Parathyroid adenoma (tissue), 2 donors: ENCODE measurements at regions not wholly inside any gene's neighbourhood (a gene's known extent, or its start where the extent isn't known, plus 50 kb on each side); places are given as distances from the start of the nearest gene placed in this dataset.

Source experiments
- H2AFZ ChIP-seq: fragments of 300-600 bp; sonication (generic); one replicate; pipeline ENCODE4 v1.7.0; 2017; ENCODE audit warnings: antibody characterized with exemption, mild to moderate bottlenecking
- H3K27ac ChIP-seq: fragments of 300-600 bp; sonication (generic); one replicate; pipeline ENCODE4 v1.7.0; 2017
- H3K27me3 ChIP-seq: fragments of 300-600 bp; sonication (generic); one replicate; pipeline ENCODE4 v1.7.0; 2017; ENCODE audit warnings: low read length; ENCODE audit not compliant: control insufficient read depth, insufficient read depth
- H3K36me3 ChIP-seq: fragments of 300-600 bp; sonication (generic); one replicate; pipeline ENCODE4 v1.7.0; 2017; ENCODE audit warnings: low read length; ENCODE audit not compliant: control insufficient read depth, insufficient read depth
- H3K4me1 ChIP-seq: fragments of 300-600 bp; sonication (generic); one replicate; pipeline ENCODE4 v1.7.0; 2017; ENCODE audit warnings: control low read depth
- H3K4me2 ChIP-seq: fragments of 300-600 bp; sonication (generic); one replicate; pipeline ENCODE4 v1.7.0; 2017; ENCODE audit warnings: low read length
- H3K4me3 ChIP-seq: fragments of 300-600 bp; sonication (generic); one replicate; pipeline ENCODE4 v1.7.0; 2017; ENCODE audit warnings: low read depth, low read length
- H3K79me2 ChIP-seq: fragments of 300-600 bp; sonication (generic); one replicate; pipeline ENCODE4 v1.7.0; 2017; ENCODE audit warnings: control low read depth
- H3K9ac ChIP-seq: fragments of 300-600 bp; sonication (generic); one replicate; pipeline ENCODE4 v1.7.0; 2017; ENCODE audit warnings: mild to moderate bottlenecking
- H3K9me3 ChIP-seq: fragments of 300-600 bp; sonication (generic); one replicate; pipeline ENCODE4 v1.7.0; 2017; ENCODE audit warnings: low read length; ENCODE audit not compliant: control insufficient read depth
- CTCF ChIP-seq: fragments of 300-600 bp; sonication (generic); IDR thresholded peaks from one replicate; pipeline ENCODE4 v1.7.0; 2017; ENCODE audit warnings: antibody characterized with exemption, mild to moderate bottlenecking
- donor health status: primary hyperparathyroidism.

DNA sequence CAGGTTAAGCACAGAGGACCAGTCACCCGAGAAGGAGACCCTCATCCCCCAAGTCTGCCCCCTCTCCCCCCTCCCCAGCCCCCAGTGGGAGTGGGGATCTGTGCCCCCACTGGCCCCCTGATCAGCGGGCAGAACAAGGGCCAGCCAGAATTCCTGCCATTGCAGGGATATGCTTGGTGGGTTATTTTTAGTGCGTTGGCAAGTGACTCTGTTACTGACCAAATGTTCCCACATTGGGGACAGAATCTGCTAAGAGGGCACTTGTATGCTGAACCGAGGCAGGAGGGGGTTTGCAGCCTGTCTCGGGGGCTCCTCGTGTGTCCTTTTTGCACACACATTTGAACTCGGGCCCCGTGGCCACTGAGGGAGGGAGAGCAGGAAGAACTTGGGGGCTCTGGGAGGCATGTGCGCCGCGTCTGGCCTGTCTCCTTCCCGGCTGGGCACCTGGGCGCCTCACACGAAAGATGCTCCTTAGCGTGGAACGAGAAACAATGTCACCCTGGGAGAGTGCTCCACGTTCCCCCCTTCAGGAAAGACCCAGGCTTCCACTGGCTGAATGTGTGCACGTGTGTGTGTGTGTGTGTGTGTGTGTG lies 66.4 kb upstream of the CASZ1 start:
- Histone ChIP-seq H3K9me3 (no peaks in the 10 kb centered on the region), H3K27ac (no peak overlapping the region)

DNA sequence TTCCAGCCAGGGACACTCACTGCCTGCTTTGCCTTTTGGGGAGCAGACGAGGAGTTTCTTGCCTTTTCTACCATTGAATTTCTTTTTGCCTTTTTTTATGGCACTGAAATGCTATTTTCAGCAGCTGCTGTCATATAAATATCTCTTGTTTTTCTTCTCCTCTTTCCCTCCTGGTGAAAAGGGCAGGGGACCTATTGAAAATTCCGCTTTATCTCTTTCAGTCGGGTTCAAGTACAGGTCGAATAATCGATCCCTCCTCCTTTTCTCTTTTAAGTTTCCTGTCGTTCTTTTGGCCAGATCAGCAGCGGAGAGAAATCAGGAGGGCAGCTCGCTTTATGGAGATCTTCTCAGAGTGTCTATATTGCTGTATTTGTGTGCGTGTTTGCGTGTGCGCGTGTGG lies 67.4 kb upstream of the CASZ1 start:
- Histone ChIP-seq H3K27me3 (peaks cover 5% of the 10 kb centered on the region), H3K79me2 (no peaks in the 10 kb centered on the region), H3K4me1 (no peaks in the 10 kb centered on the region)

More for the DNA sequence above, 66.4 kb upstream of the CASZ1 start:
- no peak overlapping the region for H3K4me2 ChIP-seq
- TF ChIP-seq CTCF: no peak
- H3K36me3 ChIP-seq: no peaks in the 10 kb centered on the region
- no peak overlapping the region for H3K4me3 ChIP-seq
- H3K4me1 ChIP-seq: no peaks in the 10 kb centered on the region
- no peaks in the 10 kb centered on the region for H3K79me2 ChIP-seq
- H2AFZ ChIP-seq: no peak overlapping the region
- H3K27me3 ChIP-seq: peaks cover 5% of the 10 kb centered on the region
- no peak overlapping the region for H3K9ac ChIP-seq

DNA sequence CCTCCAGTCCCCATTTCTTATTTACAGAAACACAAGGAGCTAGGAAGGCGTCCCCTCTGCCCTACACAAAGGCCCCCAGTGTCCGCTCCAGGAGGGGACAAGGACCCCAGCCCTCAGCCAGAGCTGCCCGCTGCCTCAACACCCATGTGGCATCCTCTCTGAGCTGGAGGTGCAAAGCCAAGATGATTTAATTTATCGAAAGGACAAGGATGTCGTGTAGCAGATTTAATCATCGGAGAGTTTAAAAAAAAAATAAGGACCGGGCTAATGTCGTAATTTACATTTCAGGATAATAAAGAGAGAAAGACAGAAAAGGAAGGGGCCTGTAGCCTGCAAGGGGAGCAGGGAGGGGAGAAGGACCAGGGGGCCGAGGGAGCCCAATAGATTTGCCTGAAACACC lies 68.3 kb upstream of the CASZ1 start:
- no peaks in the 10 kb centered on the region for H3K9me3 ChIP-seq
- no peak overlapping the region for H3K4me2 ChIP-seq
- TF ChIP-seq CTCF: no peak
- H2AFZ ChIP-seq: no peak overlapping the region
- no peak overlapping the region for H3K27ac ChIP-seq
- H3K4me1 ChIP-seq: no peaks in the 10 kb centered on the region
- H3K79me2 ChIP-seq: no peaks in the 10 kb centered on the region
- H3K4me3 ChIP-seq: no peak overlapping the region
- H3K27me3 ChIP-seq: peaks cover 5% of the 10 kb centered on the region
- no peaks in the 10 kb centered on the region for H3K36me3 ChIP-seq
- H3K9ac ChIP-seq: no peak overlapping the region

More for the DNA sequence above, 67.4 kb upstream of the CASZ1 start:
- Histone ChIP-seq H3K36me3 (no peaks in the 10 kb centered on the region), H3K4me2 (no peak overlapping the region), H3K4me3 (no peak overlapping the region), H3K9ac (no peak overlapping the region), H3K9me3 (no peaks in the 10 kb centered on the region), H3K27ac (no peak overlapping the region), H2AFZ (no peak overlapping the region)
- no peak for TF ChIP-seq CTCF

GRCh38 chr1:10865518-10866320 lies 69.3 kb upstream of the CASZ1 start:
- Histone ChIP-seq H3K27me3 (peaks cover 5% of the 10 kb centered on the region), H3K36me3 (no peaks in the 10 kb centered on the region), H3K4me3 (no peak overlapping the region), H3K9me3 (no peaks in the 10 kb centered on the region), H3K4me1 (no peaks in the 10 kb centered on the region), H2AFZ (no peak overlapping the region), H3K27ac (no peak overlapping the region), H3K4me2 (no peak overlapping the region), H3K9ac (no peak overlapping the region), H3K79me2 (no peaks in the 10 kb centered on the region)
- no peak for TF ChIP-seq CTCF
